AG09319 (cell line): ENCODE measurements at regions not wholly inside any gene's neighbourhood (a gene's known extent, or its start where the extent isn't known, plus 50 kb on each side); places are given as distances from the start of the nearest gene placed in this dataset.

Source experiments
- DNase-seq: peaks from one replicate; pipeline ENCODE4 v3.0.0-alpha.2; 2010; ENCODE audit warnings: low read depth; ENCODE audit errors: extremely low read depth
- CTCF ChIP-seq: IDR thresholded peaks from 2 replicates; pipeline ENCODE4 v1.5.1; 2011; ENCODE audit warnings: low read depth, mild to moderate bottlenecking, inconsistent platforms, low read length, moderate library complexity

GRCh38 chr15:70192490-70192889 lies 94.8 kb upstream of the TLE3 start:
- TF ChIP-seq CTCF = no peak
- no peak for DNase-seq

- DNase-seq = no peak
- no peak for TF ChIP-seq CTCF
Measured at GRCh38 chr15:70192041-70192440, 94.3 kb upstream of the TLE3 start.

- no peak for TF ChIP-seq CTCF
Measured at GRCh38 chr15:70190965-70191364, 93.2 kb upstream of the TLE3 start.

GRCh38 chr15:70189826-70190695 lies 92.3 kb upstream of the TLE3 start:
- TF ChIP-seq CTCF = no peak
- no peak for DNase-seq

More at GRCh38 chr15:70190965-70191364, 93.2 kb upstream of the TLE3 start:
- DNase-seq = no peak

GRCh38 chr15:70188286-70188685 lies 90.6 kb upstream of the TLE3 start:
- DNase-seq = no peak
- TF ChIP-seq CTCF = no peak

GRCh38 chr15:70187331-70187730 lies 89.6 kb upstream of the TLE3 start:
- DNase-seq = no peak
- no peak for TF ChIP-seq CTCF

GRCh38 chr15:70186152-70186551 lies 88.4 kb upstream of the TLE3 start:
- no peak for TF ChIP-seq CTCF
- DNase-seq = no peak
